Germinal center (tissue), 1 donor: ENCODE measurements at regions not wholly inside any gene's neighbourhood (a gene's known extent, or its start where the extent isn't known, plus 50 kb on each side); places are given as distances from the start of the nearest gene placed in this dataset.

Experiments
- DNase-seq: peaks from one replicate; pipeline ENCODE4 v3.0.0; 2012; ENCODE audit warnings: mixed read lengths, low spot score

DNA sequence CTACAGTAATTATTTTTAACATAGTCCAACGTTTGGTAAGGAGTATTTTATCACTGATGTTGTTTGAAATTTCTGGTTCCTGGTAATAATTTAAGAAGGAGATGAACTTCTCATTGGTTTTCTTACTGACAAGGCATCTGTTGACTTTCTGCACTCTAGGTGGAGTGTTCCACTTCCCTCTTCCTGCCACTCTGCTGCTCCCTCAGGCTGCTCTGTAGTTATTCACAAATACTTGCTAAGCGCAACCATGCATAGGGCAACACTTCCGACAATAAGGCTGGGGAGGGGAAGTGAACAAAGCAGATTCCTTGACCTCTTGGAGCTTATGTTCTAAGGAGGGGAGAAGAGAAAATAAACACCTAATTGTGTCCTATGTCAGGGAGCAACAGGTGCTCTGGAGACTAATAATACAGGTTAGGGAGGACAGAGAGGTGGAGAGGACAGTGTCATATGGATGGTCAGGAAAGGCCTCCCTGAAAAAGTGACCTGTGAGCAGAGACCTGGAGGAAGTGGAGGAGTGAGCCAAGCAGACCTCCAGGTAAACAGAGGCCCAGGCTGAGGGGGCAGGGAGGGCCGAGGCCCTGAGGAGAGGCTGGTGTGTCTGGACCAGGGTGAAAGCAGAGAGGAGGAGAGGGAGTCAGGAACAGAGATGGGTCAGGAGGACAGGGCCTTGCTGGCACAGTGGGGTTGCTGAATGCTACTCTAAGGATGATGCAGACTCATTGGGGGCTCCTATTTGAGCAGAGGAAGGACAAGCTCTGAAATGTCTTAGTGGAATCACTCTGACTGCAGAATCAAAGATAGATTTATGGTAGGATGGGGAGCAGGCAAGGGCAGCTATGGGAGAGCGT, 134.8 kb upstream of the SLC24A3 start:
- DNase-seq = no peak

DNA sequence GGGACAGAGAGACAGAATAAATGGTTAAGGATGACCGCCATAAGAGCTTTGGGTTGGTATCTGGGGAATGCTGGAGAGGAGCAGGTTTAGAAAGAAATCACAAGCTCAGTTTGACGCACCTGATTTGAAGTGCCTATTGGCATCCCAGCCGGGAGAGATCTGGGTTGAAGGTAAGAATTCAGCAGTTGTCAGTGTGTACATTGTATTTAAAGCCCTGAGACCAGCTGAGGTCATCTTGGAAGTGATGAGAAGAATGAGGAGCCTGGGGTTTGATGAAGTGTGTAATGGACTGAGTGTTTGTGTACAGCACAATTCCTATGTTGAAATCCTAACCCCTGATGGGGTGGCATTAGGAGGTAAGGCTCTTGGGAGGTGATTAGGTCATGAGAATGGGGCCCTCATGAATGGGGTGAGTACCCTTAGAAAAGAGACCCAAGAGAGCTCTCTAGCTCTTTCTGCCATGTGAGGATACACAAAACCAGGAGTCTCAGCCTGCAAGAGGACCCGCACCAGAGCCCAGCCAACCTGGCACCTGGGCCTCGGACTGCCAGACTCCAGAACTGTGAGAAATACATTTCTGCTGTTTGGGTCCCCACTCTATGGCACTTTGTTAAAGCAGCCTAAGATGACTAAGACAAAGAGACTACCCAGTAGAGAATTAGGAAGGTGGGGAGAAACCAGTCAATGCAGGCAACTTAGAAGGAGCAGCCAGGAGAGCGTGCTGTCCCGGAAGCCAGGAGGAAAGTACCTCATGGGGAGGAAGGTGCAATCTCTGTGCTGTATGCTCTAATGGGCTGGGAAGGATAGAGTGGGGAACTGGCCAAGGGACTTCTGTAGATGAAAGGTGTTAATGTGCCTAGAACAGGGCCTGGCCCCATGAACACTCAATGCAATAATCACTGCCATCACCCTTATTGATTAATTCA, 133.7 kb upstream of the SLC24A3 start:
- DNase-seq = no peak

DNA sequence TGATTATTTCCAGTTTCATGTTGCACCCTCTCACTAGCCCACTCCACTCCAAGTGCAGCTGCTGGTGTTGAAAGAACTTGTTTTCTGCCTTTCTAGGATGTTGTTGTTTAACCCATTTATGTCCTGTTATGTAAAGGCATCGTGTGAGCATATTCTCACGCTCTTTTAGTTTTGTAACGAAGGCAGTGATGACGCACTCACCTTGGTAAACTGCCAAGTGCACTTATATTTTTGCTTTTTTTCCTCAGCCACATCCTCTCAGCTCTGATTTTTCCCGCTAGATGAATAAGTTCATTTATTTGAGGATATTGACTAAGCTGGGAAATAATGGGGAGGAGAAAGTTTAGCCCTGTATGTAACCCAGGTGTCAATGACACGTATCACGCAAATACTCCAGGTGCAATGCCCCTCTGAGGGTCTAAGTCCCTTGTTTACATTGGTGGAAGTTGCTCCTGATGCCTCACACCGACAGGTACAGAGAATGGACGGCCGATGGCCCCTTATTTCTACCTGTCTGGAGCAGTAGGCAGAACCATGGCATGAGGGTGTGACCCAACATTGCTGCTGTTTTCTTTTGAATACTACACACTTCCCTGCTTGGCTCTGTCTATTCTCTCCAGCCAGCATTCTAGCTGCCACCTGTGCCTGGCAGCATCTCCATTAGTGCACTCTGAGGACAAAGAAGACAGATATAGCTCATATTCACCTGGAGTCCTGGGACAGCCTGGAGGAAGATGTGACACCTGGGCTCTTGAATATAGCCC, 132.7 kb upstream of the SLC24A3 start:
- DNase-seq = no peak

DNA sequence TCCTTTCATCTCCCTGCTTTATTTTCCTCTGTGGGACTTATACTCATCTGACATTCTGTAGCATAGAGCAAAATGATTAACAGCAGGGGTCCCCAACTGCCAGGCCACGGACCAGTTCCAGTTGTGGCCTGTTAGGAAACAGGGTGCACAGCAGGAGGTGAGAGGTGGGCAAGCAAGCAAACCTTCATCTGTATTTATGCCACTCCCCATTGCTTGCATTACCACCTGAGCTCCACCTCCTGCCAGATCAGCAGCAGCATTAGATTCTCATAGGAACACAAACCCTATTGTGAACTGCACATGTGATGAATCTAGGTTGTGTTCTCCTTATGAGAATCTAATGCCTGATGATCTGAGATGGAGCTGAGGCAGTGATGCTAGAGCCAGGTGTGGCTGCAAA, 130.5 kb upstream of the SLC24A3 start:
- no peak for DNase-seq

DNA sequence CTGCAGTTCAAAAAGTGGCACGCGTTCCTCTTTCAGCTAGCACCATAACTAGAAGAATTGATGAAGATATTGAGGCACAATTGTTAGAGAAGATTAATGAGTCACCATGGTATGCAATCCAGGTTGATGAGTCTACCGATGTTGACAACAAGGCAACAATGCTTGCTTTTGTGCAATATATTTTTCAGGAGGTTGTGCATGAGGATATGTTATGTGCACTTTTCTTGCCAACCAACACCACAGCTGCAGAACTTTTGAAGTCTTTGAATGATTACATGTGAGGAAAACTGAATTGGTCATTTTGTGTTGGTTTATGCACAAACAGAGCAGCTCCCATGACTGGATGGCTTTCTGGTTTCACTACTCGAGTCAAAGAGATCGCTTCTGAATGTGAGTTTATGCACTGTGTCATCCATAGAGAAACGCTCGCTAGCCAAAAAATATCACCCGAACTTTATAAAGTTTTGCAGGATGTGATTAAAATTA, 129.3 kb upstream of the SLC24A3 start:
- DNase-seq = no peak

DNA sequence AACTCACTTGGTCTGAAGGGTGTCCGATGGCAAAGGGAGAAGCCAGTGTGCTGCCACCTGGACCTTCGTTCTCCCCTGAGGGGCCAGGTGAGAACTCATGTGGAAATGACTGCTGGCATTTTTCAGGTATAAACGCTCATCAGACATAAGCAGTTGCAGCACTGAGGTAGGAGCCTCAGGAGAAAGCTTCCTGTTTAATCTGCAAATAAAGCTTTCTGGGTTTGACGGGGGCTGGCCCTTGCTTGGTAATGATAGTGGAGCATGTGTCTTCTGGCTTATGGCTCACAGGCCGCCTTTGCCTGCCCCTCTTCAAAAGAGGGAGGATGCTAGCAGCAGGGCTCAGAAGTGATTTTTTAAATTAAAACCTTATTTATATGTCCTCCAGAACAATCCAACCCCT, 122.1 kb upstream of the SLC24A3 start:
- no peak for DNase-seq

DNA sequence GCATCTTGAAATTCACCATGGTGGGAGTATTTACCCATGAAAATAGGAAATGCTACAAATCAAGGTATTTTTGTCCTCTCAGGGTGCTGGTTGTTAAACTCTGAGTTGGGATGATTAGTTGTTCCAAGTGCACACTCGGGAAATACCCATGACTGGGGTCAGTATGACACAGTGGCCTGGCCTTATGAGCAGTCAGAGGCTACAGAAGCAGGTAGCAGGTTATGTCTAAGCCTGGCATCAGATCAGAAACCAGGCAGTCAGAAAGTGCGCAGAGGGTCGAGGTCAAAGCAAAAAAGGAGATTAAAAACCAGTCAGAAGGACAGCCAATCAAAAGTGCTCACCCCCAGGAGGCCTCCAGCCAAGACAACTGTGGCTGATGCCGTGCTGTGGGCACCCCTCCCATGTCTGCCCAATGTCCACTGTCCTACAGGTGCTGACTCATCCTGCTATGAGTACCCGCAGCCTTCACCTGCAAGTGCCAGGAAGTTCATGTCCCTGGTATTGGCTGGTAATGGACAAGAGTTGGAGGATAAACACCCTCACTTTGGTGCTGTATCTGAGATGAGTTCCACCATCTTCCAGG, 117.4 kb upstream of the SLC24A3 start:
- DNase-seq = no peak

DNA sequence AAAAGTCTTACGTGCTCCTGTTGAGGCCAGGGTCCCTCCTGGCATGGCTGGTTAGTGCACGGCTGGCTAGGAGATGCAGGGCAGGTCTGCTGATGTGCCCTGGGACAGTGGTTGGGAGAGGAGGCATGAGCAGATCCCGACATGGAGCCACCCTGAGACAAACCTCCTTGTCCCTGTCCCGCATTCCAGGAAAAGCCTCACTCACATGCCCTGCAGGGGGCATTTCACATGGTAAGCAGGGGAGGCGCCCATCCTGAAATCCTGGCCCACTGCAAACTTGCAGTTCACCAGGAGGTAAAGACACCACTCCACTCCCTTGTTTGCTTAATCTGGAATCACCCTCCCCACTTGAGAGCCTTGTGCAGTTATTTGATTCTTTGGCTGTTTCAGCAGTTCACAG, 116.7 kb upstream of the SLC24A3 start:
- no peak for DNase-seq

DNA sequence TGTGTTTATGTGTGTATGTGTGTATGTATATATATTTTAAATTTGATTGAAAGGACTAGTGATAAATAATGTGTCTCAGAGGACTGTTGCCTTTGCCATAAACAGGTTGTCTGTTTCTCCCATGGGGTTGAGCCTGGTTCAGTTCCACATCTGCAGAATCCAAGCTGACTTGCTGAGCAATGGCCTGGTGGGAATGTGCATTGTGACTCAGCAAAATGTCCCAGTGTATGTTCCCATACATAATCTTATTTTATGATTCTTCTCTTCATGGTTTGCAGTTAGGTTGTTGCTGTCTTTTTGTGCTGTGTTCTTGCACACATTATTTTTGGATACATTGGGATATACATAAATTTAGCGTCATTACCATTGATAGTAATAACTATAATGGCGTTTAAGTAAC, 115.6 kb upstream of the SLC24A3 start:
- no peak for DNase-seq

DNA sequence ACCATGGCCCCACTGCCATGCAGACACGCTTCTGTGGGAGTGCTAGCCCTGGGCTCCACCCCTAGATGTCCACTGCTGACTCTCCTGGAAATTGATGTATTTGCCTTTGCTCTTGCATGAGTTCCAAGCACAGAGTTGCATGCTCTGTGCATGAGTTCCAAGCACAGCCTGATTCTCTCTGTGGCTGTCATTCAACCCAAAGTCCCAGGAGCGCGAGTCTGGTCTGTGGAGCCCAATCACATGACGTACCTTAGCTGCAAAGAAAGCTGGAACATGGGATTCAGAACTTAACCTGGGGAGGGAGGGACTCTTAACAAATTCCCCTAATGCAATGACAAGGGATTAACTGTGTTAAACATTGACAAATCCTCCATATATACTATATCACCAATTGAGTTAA, 114.3 kb upstream of the SLC24A3 start:
- DNase-seq = no peak

DNA sequence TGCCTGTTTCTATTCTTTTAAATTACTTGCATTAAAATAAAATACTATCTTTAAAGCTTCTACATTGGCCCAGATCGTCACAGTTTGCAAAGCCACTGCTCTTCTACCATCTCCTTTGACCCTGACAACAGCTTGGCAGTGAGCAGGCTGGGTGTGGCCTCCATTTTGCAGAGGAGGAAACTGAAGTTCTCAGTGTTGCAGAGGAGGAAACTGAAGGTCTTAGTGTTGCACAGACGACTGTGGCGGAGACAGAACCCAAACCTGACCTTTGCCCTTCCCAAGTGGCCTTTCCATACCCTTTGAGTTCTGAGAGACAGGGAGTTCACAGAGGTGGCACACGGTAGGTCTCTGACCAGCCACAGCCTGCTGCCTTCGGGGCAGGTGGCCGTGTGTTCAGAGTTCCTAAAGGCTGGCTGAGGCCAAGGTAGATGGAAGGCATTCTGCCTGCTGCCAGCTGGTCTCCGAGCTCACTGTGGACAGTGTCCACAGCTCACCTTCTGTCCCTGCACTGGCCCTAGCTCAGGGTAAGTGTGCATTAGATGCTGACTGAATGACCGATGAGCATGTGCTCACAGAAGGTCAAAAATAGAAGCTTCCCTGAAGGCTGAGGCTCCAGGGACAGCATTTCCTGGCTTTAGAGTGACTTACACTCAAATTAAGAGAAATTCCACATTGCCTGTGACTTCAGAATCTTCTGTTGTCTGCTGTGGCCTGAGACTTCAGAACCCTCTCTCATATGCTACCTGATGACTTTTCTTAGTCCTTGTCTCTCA, 113.5 kb upstream of the SLC24A3 start:
- DNase-seq = no peak

DNA sequence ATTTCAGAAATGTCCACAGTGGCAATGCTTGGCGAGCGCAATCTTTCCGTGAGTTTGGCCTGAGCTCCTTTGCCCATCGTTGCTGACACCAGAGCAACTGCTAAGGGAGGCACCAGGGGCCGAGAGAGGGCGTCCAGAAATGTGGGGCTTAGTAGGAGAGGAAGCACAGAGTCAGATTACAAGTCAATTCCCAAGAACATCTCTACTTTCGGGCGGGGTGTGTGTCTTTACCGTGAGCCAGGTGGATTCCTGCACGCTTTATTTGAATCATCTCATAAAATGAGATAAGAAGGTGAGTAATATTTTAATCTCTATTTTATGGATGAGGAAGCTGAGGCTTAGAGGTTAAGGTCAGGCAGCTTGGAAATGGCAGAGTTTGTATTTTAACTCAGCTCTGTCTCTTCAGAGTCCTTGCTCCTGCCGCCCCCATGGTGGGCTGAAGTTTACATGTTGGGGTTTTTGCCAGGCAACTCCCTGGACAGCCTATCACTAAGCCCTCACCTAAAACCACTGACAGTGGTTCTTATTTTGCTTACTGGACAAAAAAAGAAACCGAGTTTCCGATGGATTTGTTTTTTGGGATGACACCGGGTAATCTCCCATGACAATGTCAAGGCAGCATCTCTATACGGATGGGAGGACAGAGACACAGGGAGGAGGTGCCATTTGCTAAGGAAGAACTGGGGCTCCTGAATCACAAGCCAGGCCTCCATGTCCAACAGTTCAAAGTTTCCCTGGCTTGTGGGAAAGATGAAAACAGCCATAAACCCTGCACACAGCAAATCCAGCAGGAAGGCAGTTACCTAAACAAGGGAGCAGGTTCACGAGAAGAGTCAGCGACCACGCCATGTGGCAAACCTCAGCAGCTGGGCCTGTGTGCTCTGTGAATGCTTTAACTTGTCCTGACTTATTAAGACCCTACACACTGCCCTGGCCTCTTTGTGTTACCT, 112.6 kb upstream of the SLC24A3 start:
- no peak for DNase-seq

DNA sequence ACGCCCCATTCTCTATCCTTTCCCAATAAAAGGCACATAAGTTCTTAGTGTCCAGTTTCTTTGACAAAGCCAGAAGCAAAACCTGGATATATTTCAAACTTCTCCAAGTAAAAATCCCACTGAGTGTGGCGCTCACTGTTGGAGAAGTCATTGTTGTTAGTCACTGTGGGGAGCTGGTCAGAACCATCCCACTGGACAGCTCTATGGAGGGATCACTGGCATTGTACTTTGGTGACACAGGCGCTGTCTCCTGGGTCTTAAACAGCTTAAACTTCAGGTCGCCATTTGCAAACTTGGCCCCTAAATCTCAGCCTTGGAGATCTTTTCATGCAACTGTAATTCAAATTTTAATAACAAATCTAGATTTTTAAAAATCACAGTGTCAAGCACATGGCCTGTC, 111.5 kb upstream of the SLC24A3 start:
- no peak for DNase-seq

DNA sequence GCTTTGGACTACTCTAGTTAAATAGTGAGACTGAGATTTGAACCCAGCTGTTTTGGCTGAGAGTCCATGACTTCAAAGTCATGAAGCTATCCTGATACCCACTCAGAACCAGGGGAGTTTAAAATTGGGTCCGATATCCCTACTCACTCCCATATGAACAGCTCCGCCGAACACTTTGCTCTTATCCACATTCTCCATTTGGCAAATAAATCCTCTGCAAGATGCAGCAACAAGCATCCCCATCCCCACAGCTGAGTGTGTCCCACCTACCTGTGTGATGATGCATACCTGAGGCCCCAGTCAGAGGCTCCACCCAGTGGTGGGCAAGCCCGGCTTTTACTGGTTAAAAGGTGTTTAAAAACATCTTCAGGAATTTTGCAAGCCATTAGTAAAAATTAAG, 108.3 kb upstream of the SLC24A3 start:
- no peak for DNase-seq

DNA sequence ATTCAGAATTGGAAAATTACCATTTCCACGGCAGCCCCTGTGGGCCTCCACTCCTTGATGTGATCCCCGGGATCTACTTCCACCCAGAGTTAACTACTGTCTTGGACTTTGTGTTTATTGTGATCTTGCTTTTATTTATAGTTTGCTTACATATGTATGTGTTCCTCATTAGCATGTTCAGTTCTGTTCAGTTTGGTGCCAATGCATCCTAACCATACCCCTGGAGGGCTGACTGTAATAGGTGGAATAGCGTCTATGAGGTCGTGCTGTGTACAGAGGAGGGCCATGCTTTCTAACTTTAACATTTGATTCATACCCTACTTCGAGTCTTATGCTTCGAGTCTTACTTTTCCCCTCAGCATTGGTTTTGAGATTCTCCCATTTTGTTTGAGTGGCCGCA, 104.3 kb upstream of the SLC24A3 start:
- no peak for DNase-seq

DNA sequence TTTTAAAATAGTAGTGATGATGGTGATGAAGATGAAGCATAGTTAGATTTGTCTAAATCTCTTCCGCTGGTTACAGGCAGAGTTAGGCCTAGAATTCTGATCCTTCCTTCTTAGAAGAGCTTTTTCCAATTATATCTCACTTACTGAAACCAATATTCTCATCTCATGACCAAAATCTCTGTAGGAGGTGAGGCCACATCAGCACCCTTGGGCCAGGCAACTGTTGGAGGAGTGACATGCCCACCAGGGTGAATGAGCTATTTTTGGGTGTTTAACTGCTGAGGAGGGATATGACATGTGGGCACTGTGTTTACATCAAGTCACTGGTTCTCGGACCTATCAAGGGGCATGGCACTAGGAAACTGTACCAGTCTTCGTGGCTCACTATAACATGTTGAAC, 102.2 kb upstream of the SLC24A3 start:
- no peak for DNase-seq

DNA sequence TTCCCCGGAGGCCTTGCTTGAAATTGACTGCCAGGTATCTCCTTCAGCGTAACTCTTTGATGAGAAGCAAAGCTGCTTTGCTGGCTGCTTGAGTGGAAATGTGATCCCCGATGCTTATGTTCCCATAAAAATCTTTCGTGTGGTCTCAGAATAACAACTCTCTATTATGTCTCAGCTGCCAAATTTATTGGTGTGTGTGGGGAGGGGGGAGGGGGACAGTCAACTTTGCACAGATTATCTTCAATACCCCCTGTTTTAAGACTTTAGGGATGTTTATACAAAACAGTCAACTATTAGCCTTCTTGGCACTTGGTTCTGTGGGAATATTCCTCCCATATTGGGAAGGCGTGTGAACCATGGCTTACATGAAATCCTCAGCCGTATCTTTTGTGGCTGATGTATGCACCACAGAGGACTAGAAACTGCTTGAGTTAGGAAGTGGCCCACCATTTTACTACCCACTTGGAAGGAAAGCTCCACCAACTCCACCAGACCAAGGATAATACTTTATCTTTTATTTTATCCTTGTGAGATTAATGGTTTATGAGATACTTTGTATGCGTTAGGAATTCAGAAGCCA, 101.5 kb upstream of the SLC24A3 start:
- no peak for DNase-seq

DNA sequence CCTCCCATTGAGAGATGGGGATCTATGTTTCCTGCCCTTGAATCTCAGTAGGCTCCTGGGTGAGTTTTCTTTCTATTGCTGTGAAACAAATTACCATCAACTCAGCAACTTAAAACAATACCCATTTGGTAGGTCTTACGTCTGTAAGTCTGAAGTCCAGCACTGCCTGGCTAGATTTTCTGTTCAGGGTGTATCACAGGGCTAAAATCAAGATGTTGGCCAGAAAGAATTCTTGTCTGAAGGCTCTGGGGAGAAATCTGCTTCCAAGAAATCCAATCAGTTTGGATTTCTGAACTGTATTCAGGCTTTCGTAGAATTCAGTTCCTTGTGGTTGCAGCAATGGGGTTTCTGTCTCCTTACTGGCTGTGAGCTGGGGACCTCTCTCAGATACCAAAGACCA, 99.6 kb upstream of the SLC24A3 start:
- no peak for DNase-seq

DNA sequence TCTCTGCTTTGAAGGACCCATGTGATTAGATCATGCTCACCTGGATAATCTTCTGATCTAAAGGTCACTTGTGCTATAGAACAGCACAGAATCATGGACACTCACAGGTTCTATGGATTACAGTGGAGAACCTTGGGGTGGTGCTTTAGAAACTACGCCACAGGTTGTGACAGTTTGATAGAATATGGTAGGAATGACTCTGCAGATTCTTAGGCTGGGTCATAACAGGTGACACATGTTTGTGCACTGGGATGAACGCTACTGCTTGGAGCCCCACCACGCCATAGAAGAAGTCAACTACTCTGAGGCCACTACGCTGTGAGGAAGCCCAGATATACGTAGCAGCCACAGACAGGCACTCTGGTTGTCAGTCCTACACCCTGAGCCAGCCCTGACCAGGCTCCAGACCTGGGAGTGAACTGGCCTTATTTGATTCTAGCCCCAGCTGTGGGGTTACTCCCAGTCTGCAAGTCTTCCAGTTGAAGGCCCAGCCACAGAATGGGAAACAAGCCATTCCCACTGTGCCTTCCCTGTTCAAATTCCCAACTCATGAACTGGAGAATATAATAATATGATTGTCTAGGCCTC, 99.0 kb upstream of the SLC24A3 start:
- no peak for DNase-seq
